ENCODE measurements at regions not wholly inside any gene's neighbourhood (a gene's known extent, or its start where the extent isn't known, plus 50 kb on each side); places are given as distances from the start of the nearest gene placed in this dataset.

DNA sequence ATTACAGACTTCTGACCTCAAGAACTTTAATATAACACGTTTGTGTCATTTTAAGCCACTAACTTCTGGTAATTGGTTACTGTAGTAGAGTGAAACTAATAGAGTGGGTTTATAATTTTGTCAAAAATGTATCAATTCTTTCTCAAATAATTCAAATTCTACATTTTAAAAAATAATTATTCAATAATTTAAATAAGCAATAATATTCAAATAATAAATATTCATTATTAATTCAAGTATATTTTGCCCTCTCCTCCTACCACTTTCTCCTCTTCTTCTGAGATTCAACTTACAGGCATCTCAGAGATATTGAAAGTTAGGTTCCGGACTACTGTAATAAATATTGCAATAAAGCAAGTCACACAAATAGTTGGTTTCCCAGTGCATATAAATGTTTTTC is 1107.1 kb downstream of the KCNT2 start:
- TF ChIP-seq, protein P1, sequence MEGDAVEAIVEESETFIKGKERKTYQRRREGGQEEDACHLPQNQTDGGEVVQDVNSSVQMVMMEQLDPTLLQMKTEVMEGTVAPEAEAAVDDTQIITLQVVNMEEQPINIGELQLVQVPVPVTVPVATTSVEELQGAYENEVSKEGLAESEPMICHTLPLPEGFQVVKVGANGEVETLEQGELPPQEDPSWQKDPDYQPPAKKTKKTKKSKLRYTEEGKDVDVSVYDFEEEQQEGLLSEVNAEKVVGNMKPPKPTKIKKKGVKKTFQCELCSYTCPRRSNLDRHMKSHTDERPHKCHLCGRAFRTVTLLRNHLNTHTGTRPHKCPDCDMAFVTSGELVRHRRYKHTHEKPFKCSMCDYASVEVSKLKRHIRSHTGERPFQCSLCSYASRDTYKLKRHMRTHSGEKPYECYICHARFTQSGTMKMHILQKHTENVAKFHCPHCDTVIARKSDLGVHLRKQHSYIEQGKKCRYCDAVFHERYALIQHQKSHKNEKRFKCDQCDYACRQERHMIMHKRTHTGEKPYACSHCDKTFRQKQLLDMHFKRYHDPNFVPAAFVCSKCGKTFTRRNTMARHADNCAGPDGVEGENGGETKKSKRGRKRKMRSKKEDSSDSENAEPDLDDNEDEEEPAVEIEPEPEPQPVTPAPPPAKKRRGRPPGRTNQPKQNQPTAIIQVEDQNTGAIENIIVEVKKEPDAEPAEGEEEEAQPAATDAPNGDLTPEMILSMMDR (conservative IDR thresholded peaks at IDR 0.05): no peak
- TF ChIP-seq EZH2 (IDR thresholded peaks at IDR 0.05; ENCODE audit: low read depth): no peak

All from PC-9 (cell line).